Limb (tissue), 2 donors: ENCODE measurements at regions not wholly inside any gene's neighbourhood (a gene's known extent, or its start where the extent isn't known, plus 50 kb on each side); places are given as distances from the start of the nearest gene placed in this dataset.
A peak's percentile ranks its signal among the peaks of the same experiment; 100 is the strongest.
"Not testable (repeated sequence)": the region's sequence is repeated elsewhere in the genome, so short reads cannot be mapped to it uniquely, and the experiment has no call there.

Source experiments
- DNase-seq, 2 donors: peaks; one replicate each; pipeline ENCODE4 v3.0.0-alpha.2; 2016; ENCODE audit errors: extremely low spot score in 2 of 2

- no peak for DNase-seq
Measured at GRCh38 chrX:131595120-131595519, 51.2 kb downstream of the OR13H1 start.

- no peak for DNase-seq
Measured at GRCh38 chrX:131607792-131608369, 64.0 kb downstream of the OR13H1 start.

GRCh38 chrX:131609480-131609879 is 65.6 kb downstream of the OR13H1 start:
- no peak for DNase-seq

- no peak for DNase-seq
Measured at GRCh38 chrX:131613260-131613659, 69.4 kb downstream of the OR13H1 start.

GRCh38 chrX:131614241-131614640 is 70.4 kb downstream of the OR13H1 start:
- no peak for DNase-seq

- peak in 1 of 2 donors; percentile 26 for DNase-seq
Measured at GRCh38 chrX:131617182-131617581, 73.3 kb downstream of the OR13H1 start.

GRCh38 chrX:131621650-131622049 is 77.8 kb downstream of the OR13H1 start:
- no peak for DNase-seq

GRCh38 chrX:131626681-131627296 is 82.9 kb downstream of the OR13H1 start:
- DNase-seq: peak in 1 of 2 donors; percentile 15

GRCh38 chrX:131630534-131630933 is 86.7 kb downstream of the OR13H1 start:
- no peak for DNase-seq

- peak; percentile 54 to 70 for DNase-seq
Measured at GRCh38 chrX:131633285-131633917, 89.5 kb downstream of the OR13H1 start.

- no peak for DNase-seq
Measured at GRCh38 chrX:131634900-131635299, 91.0 kb downstream of the OR13H1 start.

GRCh38 chrX:131646106-131646505 is 102.2 kb downstream of the OR13H1 start:
- no peak for DNase-seq

- DNase-seq: no peak
Measured at GRCh38 chrX:131649741-131650140, 105.9 kb downstream of the OR13H1 start.

- no peak for DNase-seq
Measured at GRCh38 chrX:131650637-131651410, 107.0 kb downstream of the OR13H1 start.

GRCh38 chrX:131663726-131664125 is 119.9 kb downstream of the OR13H1 start:
- DNase-seq: not testable (repeated sequence)

GRCh38 chrX:131671735-131672134 is 127.9 kb downstream of the OR13H1 start:
- no peak for DNase-seq

GRCh38 chrX:131675596-131676194 is 131.8 kb downstream of the OR13H1 start:
- DNase-seq: no peak

- peak; percentile 5 to 42 for DNase-seq
Measured at GRCh38 chrX:131677655-131678628, 134.1 kb downstream of the OR13H1 start.

- not testable (repeated sequence) for DNase-seq
Measured at GRCh38 chrX:131682735-131683134, 138.9 kb downstream of the OR13H1 start.

GRCh38 chrX:131693359-131693758 is 149.5 kb downstream of the OR13H1 start:
- DNase-seq: no peak

GRCh38 chrX:131696989-131697388 is 153.1 kb downstream of the OR13H1 start:
- DNase-seq: not testable (repeated sequence)
